BE2C (cell line): ENCODE measurements at regions not wholly inside any gene's neighbourhood (a gene's known extent, or its start where the extent isn't known, plus 50 kb on each side); places are given as distances from the start of the nearest gene placed in this dataset.
"Not testable (repeated sequence)": the region's sequence is repeated elsewhere in the genome, so short reads cannot be mapped to it uniquely, and the experiment has no call there.

Experiments used
- DNase-seq: peaks from one replicate; pipeline ENCODE4 v3.0.0-alpha.2; 2020
- H3K27me3 ChIP-seq: fragments of 250-450 bp; sonication (Bioruptor Pico); 2 replicates; pipeline ENCODE4 v1.5.1; 2020; ENCODE audit warnings: mild to moderate bottlenecking
- H3K36me3 ChIP-seq: fragments of 250-450 bp; sonication (Bioruptor Pico); 2 replicates; pipeline ENCODE4 v1.5.1; 2020; ENCODE audit warnings: mild to moderate bottlenecking
- H3K4me1 ChIP-seq: fragments of 250-450 bp; sonication (Bioruptor Pico); 2 replicates; pipeline ENCODE4 v1.5.1; 2020
- H3K4me3 ChIP-seq: 2 replicates; pipeline ENCODE4 v1.5.1; 2011; ENCODE audit warnings: low read depth, low read length
- H3K9me3 ChIP-seq: fragments of 250-450 bp; sonication (Bioruptor Pico); 2 replicates; pipeline ENCODE4 v1.5.1; 2020
- TF ChIP-seq, protein P1 (sequence below): IDR thresholded peaks from 2 replicates; pipeline ENCODE4 v1.5.1; 2012; ENCODE audit warnings: mild to moderate bottlenecking, low read depth, low read length

DNA sequence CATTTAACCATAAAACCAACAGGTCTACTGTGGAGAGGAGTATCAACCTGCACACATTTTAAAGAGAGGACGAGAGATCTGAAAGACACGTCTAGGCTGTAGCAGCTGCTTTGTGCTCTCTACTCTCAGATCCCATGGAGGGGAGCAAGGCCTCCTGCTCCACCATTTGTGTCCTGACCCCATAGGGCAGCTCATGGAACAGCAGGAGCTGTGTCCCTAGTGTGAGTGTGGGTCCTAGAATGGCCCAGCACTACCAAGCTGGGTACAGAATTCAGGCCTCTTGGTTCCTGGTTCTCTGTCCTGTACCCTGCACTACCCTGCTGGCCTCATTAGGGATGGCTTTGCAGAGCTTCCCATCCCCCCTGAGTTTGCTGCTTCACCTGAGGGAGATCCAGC, 76.5 kb downstream of the DHCR7 start:
- TF ChIP-seq, protein P1, sequence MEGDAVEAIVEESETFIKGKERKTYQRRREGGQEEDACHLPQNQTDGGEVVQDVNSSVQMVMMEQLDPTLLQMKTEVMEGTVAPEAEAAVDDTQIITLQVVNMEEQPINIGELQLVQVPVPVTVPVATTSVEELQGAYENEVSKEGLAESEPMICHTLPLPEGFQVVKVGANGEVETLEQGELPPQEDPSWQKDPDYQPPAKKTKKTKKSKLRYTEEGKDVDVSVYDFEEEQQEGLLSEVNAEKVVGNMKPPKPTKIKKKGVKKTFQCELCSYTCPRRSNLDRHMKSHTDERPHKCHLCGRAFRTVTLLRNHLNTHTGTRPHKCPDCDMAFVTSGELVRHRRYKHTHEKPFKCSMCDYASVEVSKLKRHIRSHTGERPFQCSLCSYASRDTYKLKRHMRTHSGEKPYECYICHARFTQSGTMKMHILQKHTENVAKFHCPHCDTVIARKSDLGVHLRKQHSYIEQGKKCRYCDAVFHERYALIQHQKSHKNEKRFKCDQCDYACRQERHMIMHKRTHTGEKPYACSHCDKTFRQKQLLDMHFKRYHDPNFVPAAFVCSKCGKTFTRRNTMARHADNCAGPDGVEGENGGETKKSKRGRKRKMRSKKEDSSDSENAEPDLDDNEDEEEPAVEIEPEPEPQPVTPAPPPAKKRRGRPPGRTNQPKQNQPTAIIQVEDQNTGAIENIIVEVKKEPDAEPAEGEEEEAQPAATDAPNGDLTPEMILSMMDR = no peak
- Histone ChIP-seq H3K36me3 (no peaks in the 10 kb centered on the region), H3K4me1 (no peaks in the 10 kb centered on the region), H3K9me3 (no peaks in the 10 kb centered on the region), H3K27me3 (no peaks in the 10 kb centered on the region), H3K4me3 (no peak overlapping the region)
- DNase-seq = no peak

DNA sequence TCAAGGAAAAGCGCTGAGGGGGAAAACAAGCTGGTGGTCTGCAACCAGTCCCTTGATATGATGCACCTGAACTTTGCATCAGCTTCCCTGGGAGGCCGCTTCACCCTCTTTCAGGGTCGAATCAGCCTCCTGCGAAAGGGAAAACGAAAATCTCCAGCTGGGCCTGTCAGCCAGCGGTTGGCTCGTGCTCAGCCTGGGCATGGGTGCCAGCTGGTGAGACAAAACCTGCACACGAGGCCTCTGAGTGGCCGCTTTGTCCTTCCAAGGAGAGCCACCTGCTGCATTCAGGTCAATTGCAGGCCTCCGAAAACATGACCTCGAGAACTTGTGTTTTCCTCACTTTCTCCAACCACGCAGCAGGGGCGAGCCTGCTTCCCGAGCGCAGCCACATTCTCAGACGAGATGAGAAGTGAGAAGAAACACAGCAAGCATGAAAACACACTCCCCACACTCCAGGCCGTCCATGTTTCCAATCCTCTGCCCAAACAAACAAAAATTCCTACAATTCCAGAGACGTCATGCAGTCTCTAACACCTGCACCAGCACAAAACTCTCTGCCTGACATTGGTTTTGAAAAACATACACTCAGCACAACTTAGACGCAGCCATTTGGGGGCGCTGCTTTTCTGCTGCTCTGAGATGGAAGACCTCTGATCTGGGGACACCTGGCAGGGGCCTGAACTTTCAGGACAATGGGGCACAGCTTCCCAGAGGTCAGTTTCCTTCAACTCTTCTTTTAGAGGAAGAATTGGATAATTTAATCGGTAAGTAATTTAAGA, 77.1 kb downstream of the DHCR7 start:
- TF ChIP-seq, protein P1 = no peak
- Histone ChIP-seq H3K27me3 (no peaks in the 10 kb centered on the region), H3K4me3 (no peak overlapping the region), H3K4me1 (no peaks in the 10 kb centered on the region), H3K9me3 (no peaks in the 10 kb centered on the region), H3K36me3 (no peaks in the 10 kb centered on the region)
- DNase-seq = no peak

DNA sequence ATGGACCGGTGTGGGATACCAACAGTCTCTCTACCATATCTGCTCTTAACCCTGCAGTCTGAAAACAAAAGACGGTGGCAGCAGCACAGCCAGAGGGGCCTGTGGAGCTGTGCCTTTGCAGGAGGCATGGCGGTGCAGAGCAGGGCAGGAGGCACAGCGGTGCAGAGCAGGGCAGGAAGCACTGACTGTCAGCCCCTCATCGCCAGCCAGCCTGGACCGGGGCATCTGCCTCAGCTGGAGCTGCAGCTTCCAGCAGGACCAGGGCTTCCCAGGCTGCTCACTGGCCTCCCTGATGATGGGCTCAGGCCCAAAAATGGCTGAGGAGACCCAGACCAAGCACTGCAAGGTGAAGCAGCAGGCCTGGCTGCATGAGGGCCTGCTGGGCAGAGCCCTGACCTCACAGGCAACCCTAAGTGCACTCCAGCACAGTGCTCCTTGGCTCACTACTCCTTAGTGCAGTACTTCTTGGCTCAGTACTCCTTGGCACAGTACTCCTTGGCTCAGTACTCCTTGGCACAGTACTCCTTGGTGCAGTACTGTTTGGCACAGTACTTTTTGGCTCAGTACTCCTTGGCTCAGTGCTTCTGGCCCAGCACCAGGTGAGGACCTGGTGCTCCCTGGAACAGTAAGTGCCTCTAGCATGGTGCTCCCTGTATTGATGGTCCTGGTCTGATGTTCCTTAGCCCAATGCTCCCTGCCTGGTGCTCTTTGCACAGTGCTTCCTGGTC, 78.0 kb downstream of the DHCR7 start:
- Histone ChIP-seq H3K4me1 (no peaks in the 10 kb centered on the region), H3K27me3 (no peaks in the 10 kb centered on the region), H3K9me3 (no peaks in the 10 kb centered on the region), H3K4me3 (no peak overlapping the region), H3K36me3 (no peaks in the 10 kb centered on the region)
- DNase-seq = no peak
- TF ChIP-seq, protein P1 = no peak

DNA sequence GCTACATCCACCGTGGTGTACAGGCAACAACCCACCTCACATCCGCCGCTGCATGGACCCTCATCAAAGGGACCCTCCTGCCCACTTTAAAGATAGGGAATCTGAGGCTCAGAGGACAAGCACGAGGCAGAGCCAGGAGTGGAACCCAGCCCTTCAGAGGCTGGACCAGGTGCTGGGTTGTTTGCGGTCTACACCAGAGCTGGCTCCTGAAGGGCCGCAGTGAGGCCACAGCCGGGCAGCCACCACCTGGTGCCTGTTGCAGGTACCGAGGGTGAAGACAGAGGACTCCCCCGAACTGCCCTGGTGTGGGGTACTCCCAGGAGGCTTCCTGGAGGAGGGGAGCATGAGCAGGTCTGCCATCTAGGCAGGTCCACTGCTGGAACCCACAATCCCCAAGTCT, 78.8 kb downstream of the DHCR7 start:
- Histone ChIP-seq H3K4me1 (no peaks in the 10 kb centered on the region), H3K9me3 (no peaks in the 10 kb centered on the region), H3K27me3 (no peaks in the 10 kb centered on the region), H3K36me3 (no peaks in the 10 kb centered on the region), H3K4me3 (no peak overlapping the region)
- no peak for DNase-seq
- TF ChIP-seq, protein P1 = no peak

DNA sequence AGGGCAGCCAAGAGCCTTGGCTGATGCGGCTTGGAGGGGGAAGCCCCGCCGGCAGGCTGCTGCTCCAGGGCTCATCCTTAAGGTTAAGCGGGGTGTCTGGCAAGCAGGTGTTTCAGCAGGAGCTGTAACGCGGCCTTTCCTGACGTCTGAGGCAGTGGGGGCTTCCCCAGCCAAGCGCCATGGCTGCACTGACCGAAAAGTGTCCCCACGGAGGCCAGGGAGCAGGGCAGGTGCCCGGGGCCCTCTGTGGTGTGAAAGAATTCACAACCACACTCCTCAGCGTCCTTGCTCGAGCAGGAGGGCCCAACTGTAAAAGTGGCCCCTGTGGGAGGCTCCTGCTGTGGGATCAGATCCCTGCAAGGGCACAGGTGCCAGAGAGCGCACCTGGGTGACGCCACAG, 79.2 kb downstream of the DHCR7 start:
- H3K4me3 ChIP-seq = no peak overlapping the region
- H3K27me3 ChIP-seq = no peaks in the 10 kb centered on the region
- TF ChIP-seq, protein P1 = no peak
- no peaks in the 10 kb centered on the region for H3K4me1 ChIP-seq
- DNase-seq = no peak
- H3K9me3 ChIP-seq = no peaks in the 10 kb centered on the region
- H3K36me3 ChIP-seq = no peaks in the 10 kb centered on the region

DNA sequence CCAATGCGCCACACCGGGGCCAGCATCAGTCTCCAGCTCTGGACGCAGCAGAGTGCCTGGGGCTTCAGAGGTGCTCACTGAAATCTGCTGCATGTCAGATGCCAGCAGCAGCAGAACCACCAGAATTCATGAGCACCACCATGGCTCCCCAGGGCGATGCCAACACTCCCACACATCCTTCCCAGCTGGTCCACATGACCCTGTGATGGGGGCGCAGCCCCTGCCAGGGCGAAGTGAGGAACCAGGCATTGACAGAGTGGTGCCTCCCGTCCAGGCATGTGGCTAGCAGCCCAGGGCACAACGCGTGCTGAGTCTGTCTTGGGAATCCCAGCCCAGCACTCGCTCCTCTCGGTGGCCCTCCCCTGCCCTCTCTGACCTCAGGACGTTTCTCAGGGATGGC, 80.4 kb downstream of the DHCR7 start:
- Histone ChIP-seq H3K4me3 (no peak overlapping the region), H3K4me1 (no peaks in the 10 kb centered on the region), H3K36me3 (no peaks in the 10 kb centered on the region), H3K9me3 (no peaks in the 10 kb centered on the region), H3K27me3 (no peaks in the 10 kb centered on the region)
- DNase-seq = no peak
- TF ChIP-seq, protein P1 = no peak

DNA sequence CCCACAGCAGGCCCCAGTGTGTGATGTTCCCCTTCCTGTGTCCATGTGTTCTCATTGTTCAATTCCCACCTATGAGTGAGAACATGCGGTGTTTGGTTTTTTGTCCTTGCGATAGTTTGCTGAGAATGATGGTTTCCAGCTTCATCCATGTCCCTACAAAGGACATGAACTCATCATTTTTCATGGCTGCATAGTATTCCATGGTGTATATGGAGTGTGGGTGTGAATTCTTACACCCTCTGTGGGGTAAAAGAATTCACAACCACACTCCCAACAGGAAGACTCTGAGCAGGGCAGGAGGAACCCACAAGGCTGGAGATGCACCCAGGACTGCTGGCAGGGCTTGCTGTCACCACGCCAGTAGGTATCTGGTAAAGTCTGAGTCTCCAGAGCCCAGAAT, 80.9 kb downstream of the DHCR7 start:
- DNase-seq = not testable (repeated sequence)

More for the DNA sequence above, 80.9 kb downstream of the DHCR7 start:
- not testable (repeated sequence) for H3K4me1 ChIP-seq, H3K36me3 ChIP-seq, H3K27me3 ChIP-seq, H3K4me3 ChIP-seq, H3K9me3 ChIP-seq
